ENCODE measurements at regions not wholly inside any gene's neighbourhood (a gene's known extent, or its start where the extent isn't known, plus 50 kb on each side); places are given as distances from the start of the nearest gene placed in this dataset.

GRCh38 chr10:78814407-78814806 is 254.4 kb upstream of the ZMIZ1 start:
- TF ChIP-seq POLR2A (IDR thresholded peaks at IDR 0.05): no peak
- TF ChIP-seq, protein P1, sequence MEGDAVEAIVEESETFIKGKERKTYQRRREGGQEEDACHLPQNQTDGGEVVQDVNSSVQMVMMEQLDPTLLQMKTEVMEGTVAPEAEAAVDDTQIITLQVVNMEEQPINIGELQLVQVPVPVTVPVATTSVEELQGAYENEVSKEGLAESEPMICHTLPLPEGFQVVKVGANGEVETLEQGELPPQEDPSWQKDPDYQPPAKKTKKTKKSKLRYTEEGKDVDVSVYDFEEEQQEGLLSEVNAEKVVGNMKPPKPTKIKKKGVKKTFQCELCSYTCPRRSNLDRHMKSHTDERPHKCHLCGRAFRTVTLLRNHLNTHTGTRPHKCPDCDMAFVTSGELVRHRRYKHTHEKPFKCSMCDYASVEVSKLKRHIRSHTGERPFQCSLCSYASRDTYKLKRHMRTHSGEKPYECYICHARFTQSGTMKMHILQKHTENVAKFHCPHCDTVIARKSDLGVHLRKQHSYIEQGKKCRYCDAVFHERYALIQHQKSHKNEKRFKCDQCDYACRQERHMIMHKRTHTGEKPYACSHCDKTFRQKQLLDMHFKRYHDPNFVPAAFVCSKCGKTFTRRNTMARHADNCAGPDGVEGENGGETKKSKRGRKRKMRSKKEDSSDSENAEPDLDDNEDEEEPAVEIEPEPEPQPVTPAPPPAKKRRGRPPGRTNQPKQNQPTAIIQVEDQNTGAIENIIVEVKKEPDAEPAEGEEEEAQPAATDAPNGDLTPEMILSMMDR (IDR thresholded peaks at IDR 0.05): no peak
